ENCODE measurements at regions not wholly inside any gene's neighbourhood (a gene's known extent, or its start where the extent isn't known, plus 50 kb on each side); places are given as distances from the start of the nearest gene placed in this dataset.

- peaks cover 55% of the 10 kb centered on the region for H3K79me2 ChIP-seq (ENCODE audit: insufficient read depth)
- ChIA-PET CTCF (interaction anchor here (1.8 to 3.1 kb wide), 4 partner anchors 11 to 30 kb away, joined by 6 to 18 read pairs (median 10); a partner anchor contains a TSS), POLR2A (interaction anchor here (0.6 to 7.7 kb wide), 37 partner anchors 9 to 1714 kb away, joined by 3 to 623 read pairs (median 9); a partner anchor contains a TSS)
- peaks cover 0 to under 1% of the 10 kb centered on the region in 2 experiments for H3K36me3 ChIP-seq (replicated peaks in 1 of 2; ENCODE audit: control insufficient read depth in 1 of 2, insufficient read depth in 2 of 2, low read length in 1 of 2)
- peak overlapping the region; percentile 80 to 88 for H3K27ac ChIP-seq (ENCODE audit: low read depth in 2 of 2, low read length in 1 of 2)
- DNase-seq, result no peak
- peak overlapping the region; percentile 78 for H3K4me2 ChIP-seq
- H4K20me1 ChIP-seq (ENCODE audit: insufficient read depth), result peaks cover 9% of the 10 kb centered on the region
- no peak overlapping the region for H2AFZ ChIP-seq (ENCODE audit: low read depth)
- H3F3A ChIP-seq (replicated peaks; ENCODE audit: insufficient read depth), result peaks cover 46% of the 10 kb centered on the region
- no peaks in the 10 kb centered on the region; a peak in 3 of 4 replicates for H3K4me1 ChIP-seq (ENCODE audit: control insufficient read depth in 1 of 2, insufficient read depth in 2 of 2, low read depth in 1 of 2, low read length in 1 of 2)
- H3K9me2 ChIP-seq, result no peaks in the 10 kb centered on the region
- peak overlapping the region; percentile 73 to 96 for H3K4me3 ChIP-seq (ENCODE audit: low read depth in 2 of 2, low read length in 1 of 2)
- peak overlapping the region; percentile 95 for H3K9ac ChIP-seq
- H3K27me3 ChIP-seq (ENCODE audit: insufficient read depth), result no peaks in the 10 kb centered on the region
- 2% methylated on average over 12 of the region's 30 CpGs for WGBS (ENCODE audit: low lambda C conversion rate)
- no peaks in the 10 kb centered on the region for H3K9me3 ChIP-seq
- no peak for TF ChIP-seq YY1 (IDR thresholded peaks at IDR 0.05; ENCODE audit: low read depth)
- TF ChIP-seq SIN3A (IDR thresholded peaks at IDR 0.05; ENCODE audit: borderline replicate concordance, low read depth, low read length), result peak; percentile 59
- no peak for TF ChIP-seq EZH2phosphoT487 (IDR thresholded peaks at IDR 0.05; ENCODE audit: borderline replicate concordance, low read depth)
- TF ChIP-seq CTCF (IDR thresholded peaks at IDR 0.05), result no peak
- peak in 1 of 2 experiments; percentile 49; a peak in 1 of 4 replicates for TF ChIP-seq EP300 (IDR thresholded peaks at IDR 0.05; ENCODE audit: borderline replicate concordance in 1 of 2, low read depth in 1 of 2, low read length in 1 of 2)
- no peak for TF ChIP-seq USF1 (IDR thresholded peaks at IDR 0.05; ENCODE audit: borderline replicate concordance, low read depth)
- 0 out of 2 replicates have a peak, but pooled peaks have one; percentile 18 for TF ChIP-seq RXRA (IDR thresholded peaks at IDR 0.05; ENCODE audit: borderline replicate concordance, low read depth)
- TF ChIP-seq NRF1 (IDR thresholded peaks at IDR 0.05; ENCODE audit: low read depth, low read length), result peak; percentile 56; the same call in 1 of the 2 replicates
- no peak for TF ChIP-seq SMC3 (IDR thresholded peaks at IDR 0.05; ENCODE audit: low read depth, low read length)
- no peak for TF ChIP-seq RFX5 (IDR thresholded peaks at IDR 0.05; ENCODE audit: low read length)
- peak; percentile 9; the same call in 1 of the 2 replicates for TF ChIP-seq MAX (IDR thresholded peaks at IDR 0.05; ENCODE audit: low read depth)
- peak; percentile 93 for TF ChIP-seq ZBTB33 (IDR thresholded peaks at IDR 0.05; ENCODE audit: borderline replicate concordance, low read depth)
- TF ChIP-seq MEF2A (IDR thresholded peaks at IDR 0.05; ENCODE audit: borderline replicate concordance, low read depth), result no peak
- no peak; the same call in 1 of the 2 replicates for TF ChIP-seq TCF12 (IDR thresholded peaks at IDR 0.05)
- no peak; the same call in 1 of the 2 replicates for TF ChIP-seq USF2 (IDR thresholded peaks at IDR 0.05; ENCODE audit: borderline replicate concordance, low read depth, low read length)
- TF ChIP-seq NFIC (IDR thresholded peaks at IDR 0.05; ENCODE audit: borderline replicate concordance), result no peak
- peak; percentile 2; the same call in 1 of the 2 replicates for TF ChIP-seq PBX3 (IDR thresholded peaks at IDR 0.05)
- no peak; the same call in 1 of the 2 replicates for TF ChIP-seq RCOR1 (IDR thresholded peaks at IDR 0.05; ENCODE audit: low read length)
- TF ChIP-seq FOSL2 (IDR thresholded peaks at IDR 0.05; ENCODE audit: borderline replicate concordance, low read depth), result no peak
- no peak; the same call in 1 of the 2 replicates for TF ChIP-seq JUND (IDR thresholded peaks at IDR 0.05)
- TF ChIP-seq TEAD4 (IDR thresholded peaks at IDR 0.05; ENCODE audit: borderline replicate concordance, insufficient read depth), result no peak
- no peak for TF ChIP-seq CHD2 (IDR thresholded peaks at IDR 0.05; ENCODE audit: low read length, partially characterized antibody)
- TF ChIP-seq TAF1 (IDR thresholded peaks at IDR 0.05; ENCODE audit: borderline replicate concordance, low read depth, low read length), result peak; percentile 92
- TF ChIP-seq FOXJ3 (CRISPR knock-in tag; IDR thresholded peaks at IDR 0.05), result no peak
- no peak for TF ChIP-seq ELF1 (IDR thresholded peaks at IDR 0.05)
- no peak for TF ChIP-seq GABPA (IDR thresholded peaks at IDR 0.05; ENCODE audit: low read depth)
- TF ChIP-seq POLR2AphosphoS5 (IDR thresholded peaks at IDR 0.05; ENCODE audit: low read depth, low read length), result peak; percentile 97
Measured at GRCh38 chr6:26158076-26158580, 70.9 kb downstream of the HFE start.

Measured in SK-N-SH (cell line).